Omental fat pad (tissue), 3 donors: ENCODE measurements at regions not wholly inside any gene's neighbourhood (a gene's known extent, or its start where the extent isn't known, plus 50 kb on each side); places are given as distances from the start of the nearest gene placed in this dataset.

Experiments used
- ATAC-seq: fragments of 150-250 bp; one replicate; pipeline ENCODE4 v1.9.1; 2016; ENCODE audit warnings: mild to moderate bottlenecking, moderate library complexity; ENCODE audit not compliant: low FRiP score
- DNase-seq: peaks from one replicate; pipeline ENCODE4 v3.0.0-alpha.2; 2019; ENCODE audit warnings: low spot score
- CTCF ChIP-seq, 3 donors: fragments of 450-650 bp; IDR thresholded peaks; one replicate each; pipeline ENCODE4 v1.5.1; 2016 to 2017; ENCODE audit warnings: antibody characterized with exemption in 3 of 3, mild to moderate bottlenecking in 3 of 3, moderate library complexity in 2 of 3

DNA sequence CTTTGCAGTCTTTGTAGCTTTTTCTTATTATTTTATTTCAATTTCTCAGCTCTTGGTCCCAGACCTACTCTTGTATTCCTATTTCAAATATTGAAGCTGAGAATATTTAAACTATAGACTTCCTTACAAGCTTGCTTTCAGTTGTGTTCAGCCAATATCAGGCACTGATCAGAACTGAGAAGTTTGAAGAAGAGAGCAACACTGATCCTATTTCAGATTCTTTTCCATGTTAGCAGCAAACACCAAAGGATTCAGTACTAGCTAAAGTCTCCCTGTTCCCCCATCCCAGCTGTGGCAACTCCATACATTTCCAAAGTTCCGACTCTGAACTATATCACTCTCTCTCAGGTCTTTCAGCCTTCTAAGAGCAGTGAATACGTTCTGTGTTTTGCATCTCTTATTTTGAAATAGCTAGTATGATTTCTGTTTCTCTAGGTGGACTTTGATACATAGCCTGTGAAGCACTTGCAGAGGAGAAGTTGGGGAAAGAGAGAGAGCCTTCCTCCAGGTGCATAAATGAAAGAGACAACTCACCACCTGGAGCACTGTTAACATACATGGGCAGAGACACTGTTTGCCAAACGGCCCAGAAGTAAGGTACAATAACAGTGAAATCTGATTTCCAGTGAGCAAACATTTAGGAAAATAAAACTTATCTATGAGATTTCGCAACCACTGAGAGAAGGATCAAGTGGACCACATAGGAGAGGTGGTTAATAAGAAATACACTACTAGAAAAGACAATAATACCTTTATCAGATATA is 135.0 kb upstream of the ZNF804A start:
- TF ChIP-seq CTCF (IDR thresholded peaks at IDR 0.05): no peak
- DNase-seq (no peak), ATAC-seq (no peak)

DNA sequence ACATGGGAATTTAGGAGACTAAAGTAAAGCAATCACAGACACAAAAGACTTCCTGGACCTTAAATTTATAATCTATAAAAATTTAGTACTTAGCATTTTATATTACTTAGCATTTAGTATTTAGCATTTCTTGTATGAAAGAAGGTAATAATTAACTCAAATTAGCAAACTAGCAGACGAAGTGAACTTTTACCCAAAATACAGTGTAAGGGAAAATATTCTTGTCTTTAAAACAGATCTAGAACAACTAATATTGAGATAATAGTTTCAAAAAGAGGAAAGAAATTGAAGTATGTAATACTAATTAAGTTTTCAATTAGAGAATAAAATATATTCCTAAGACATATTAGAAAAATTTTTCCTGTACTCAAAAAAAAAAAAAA is 134.5 kb upstream of the ZNF804A start:
- no peak for TF ChIP-seq CTCF (IDR thresholded peaks at IDR 0.05)
- DNase-seq (no peak), ATAC-seq (no peak)

DNA sequence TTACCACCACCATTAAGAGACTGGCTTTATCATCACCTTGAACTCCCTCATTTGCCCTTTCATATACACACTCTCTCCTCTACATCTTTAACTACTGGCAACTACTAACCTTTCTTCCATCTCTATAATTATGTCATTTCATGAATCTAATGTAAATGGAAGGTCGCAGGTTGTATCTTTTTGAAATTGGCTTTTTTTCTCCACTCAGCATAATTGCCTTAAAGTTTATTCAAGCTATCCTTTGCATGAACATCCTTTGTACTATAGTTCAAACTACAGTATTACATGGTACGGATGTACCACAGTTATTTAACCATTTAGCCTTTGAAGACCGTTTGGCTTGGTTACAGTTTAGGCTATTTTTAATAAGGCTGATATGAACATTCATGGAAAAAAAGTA is 129.5 kb upstream of the ZNF804A start:
- TF ChIP-seq CTCF (IDR thresholded peaks at IDR 0.05): no peak
- DNase-seq (no peak), ATAC-seq (no peak)

GRCh38 chr2:184472481-184472880 is 125.8 kb upstream of the ZNF804A start:
- DNase-seq: no peak
- TF ChIP-seq CTCF (IDR thresholded peaks at IDR 0.05): no peak
- ATAC-seq: no peak

DNA sequence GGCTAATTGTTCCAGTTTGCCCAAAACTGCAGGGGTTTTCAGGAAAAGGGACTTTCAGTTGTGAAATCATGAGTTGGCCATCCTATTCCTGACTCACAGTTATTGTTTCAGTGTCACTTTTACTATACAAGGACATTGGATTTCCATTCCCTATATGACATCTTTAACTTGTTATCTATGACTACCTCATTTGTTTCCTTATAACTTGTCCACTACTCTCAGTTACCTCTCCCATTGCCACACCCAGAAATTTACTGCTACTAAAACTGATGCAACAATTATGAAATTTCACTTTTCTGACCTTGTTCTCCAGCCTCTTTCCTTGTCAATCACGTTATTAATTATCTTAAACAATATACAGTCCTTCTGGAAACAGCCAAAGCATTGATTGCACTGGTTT is 116.5 kb upstream of the ZNF804A start:
- ATAC-seq (no peak), DNase-seq (no peak)
- TF ChIP-seq CTCF (IDR thresholded peaks at IDR 0.05): no peak

GRCh38 chr2:184498936-184499335 is 99.4 kb upstream of the ZNF804A start:
- ATAC-seq (no peak), DNase-seq (no peak)
- TF ChIP-seq CTCF (IDR thresholded peaks at IDR 0.05): no peak

DNA sequence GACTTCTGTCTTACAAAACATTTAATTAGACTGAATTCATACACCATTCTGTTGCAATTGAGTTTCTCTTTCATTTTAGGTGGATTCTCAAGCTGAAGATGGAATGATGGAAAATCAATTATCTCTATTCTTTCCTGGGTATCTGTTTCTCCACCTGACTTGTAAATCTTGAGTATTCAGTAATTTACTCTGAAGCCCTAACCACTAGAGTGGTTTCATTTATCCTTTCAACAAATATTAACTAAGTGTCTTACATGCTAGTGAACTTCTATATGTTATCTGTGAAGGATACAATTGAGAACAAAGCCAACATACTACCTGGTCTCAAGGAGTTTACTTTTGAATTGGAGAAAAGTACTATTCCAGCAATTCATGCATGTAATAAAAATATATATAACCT is 94.1 kb upstream of the ZNF804A start:
- TF ChIP-seq CTCF (IDR thresholded peaks at IDR 0.05): no peak
- DNase-seq (no peak), ATAC-seq (no peak)
